Loucy (cell line): ENCODE measurements at regions not wholly inside any gene's neighbourhood (a gene's known extent, or its start where the extent isn't known, plus 50 kb on each side); places are given as distances from the start of the nearest gene placed in this dataset.

Experiments used
- CTCF ChIP-seq: fragments of 200-600 bp; sonication (generic); conservative IDR thresholded peaks from 2 replicates; pipeline ENCODE4 v1.5.1; 2014; ENCODE audit warnings: mild to moderate bottlenecking, antibody characterized with exemption, low read length
- EZH2phosphoT487 ChIP-seq: fragments of 200-600 bp; IDR thresholded peaks from 2 replicates; pipeline ENCODE4 v1.6.1; 2018; ENCODE audit warnings: antibody characterized with exemption, mild to moderate bottlenecking, moderate library complexity, borderline replicate concordance

- TF ChIP-seq CTCF = no peak
- TF ChIP-seq EZH2phosphoT487 = no peak
These were observed 385.0 kb downstream of the NXPH1 start for GRCh38 chr7:8818406-8818805.
